ENCODE measurements at regions not wholly inside any gene's neighbourhood (a gene's known extent, or its start where the extent isn't known, plus 50 kb on each side); places are given as distances from the start of the nearest gene placed in this dataset.

GRCh38 chr5:133788121-133788520, 175.8 kb upstream of the FSTL4 start:
- TF ChIP-seq CTCF (IDR thresholded peaks at IDR 0.05), result no peak
- TF ChIP-seq POLR2A (IDR thresholded peaks at IDR 0.05), result no peak

Measured in testis (tissue), 2 donors.